Esophagus squamous epithelium (tissue), 4 donors: ENCODE measurements at regions not wholly inside any gene's neighbourhood (a gene's known extent, or its start where the extent isn't known, plus 50 kb on each side); places are given as distances from the start of the nearest gene placed in this dataset.

ENCODE experiments used
- CTCF ChIP-seq, 6 experiments: fragments of 450-650 bp in 4 of 6; fragments of 200-600 bp in 2 of 6; sonication (generic) in 2 of 6; IDR thresholded peaks; one replicate each; pipeline ENCODE4 v1.5.1; 2016 to 2019; ENCODE audit warnings: antibody characterized with exemption in 6 of 6, mild to moderate bottlenecking in 4 of 6, moderate library complexity in 4 of 6
- POLR2A ChIP-seq, 4 donors: fragments of 450-650 bp; IDR thresholded peaks; one replicate each; pipeline ENCODE4 v1.6.1; 2017; ENCODE audit warnings: antibody characterized with exemption in 4 of 4, mild to moderate bottlenecking in 4 of 4, moderate library complexity in 3 of 4

- TF ChIP-seq CTCF (IDR thresholded peaks at IDR 0.05) (no peak), POLR2A (IDR thresholded peaks at IDR 0.05) (no peak)
Observed at GRCh38 chr9:79492092-79493009, 79.4 kb upstream of the TLE4 start.
